ENCODE measurements at regions not wholly inside any gene's neighbourhood (a gene's known extent, or its start where the extent isn't known, plus 50 kb on each side); places are given as distances from the start of the nearest gene placed in this dataset.

GRCh38 chr14:98114946-98115345 lies 1157.1 kb downstream of the BCL11B start:
- no peak overlapping the region for H2AFZ ChIP-seq
- no peak for TF ChIP-seq EZH2 (IDR thresholded peaks at IDR 0.05; ENCODE audit: borderline replicate concordance)
- TF ChIP-seq, protein P1, sequence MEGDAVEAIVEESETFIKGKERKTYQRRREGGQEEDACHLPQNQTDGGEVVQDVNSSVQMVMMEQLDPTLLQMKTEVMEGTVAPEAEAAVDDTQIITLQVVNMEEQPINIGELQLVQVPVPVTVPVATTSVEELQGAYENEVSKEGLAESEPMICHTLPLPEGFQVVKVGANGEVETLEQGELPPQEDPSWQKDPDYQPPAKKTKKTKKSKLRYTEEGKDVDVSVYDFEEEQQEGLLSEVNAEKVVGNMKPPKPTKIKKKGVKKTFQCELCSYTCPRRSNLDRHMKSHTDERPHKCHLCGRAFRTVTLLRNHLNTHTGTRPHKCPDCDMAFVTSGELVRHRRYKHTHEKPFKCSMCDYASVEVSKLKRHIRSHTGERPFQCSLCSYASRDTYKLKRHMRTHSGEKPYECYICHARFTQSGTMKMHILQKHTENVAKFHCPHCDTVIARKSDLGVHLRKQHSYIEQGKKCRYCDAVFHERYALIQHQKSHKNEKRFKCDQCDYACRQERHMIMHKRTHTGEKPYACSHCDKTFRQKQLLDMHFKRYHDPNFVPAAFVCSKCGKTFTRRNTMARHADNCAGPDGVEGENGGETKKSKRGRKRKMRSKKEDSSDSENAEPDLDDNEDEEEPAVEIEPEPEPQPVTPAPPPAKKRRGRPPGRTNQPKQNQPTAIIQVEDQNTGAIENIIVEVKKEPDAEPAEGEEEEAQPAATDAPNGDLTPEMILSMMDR (IDR thresholded peaks at IDR 0.05; ENCODE audit: poor library complexity), result no peak
- TF ChIP-seq EZH2phosphoT487 (IDR thresholded peaks at IDR 0.05; ENCODE audit: low read depth, severe bottlenecking, unreplicated experiment), result no peak
- no peaks in the 10 kb centered on the region for H4K20me1 ChIP-seq (ENCODE audit: insufficient read depth, poor library complexity, severe bottlenecking)
- DNase-seq (ENCODE audit: low spot score), result no peak
- H3K4me1 ChIP-seq (ENCODE audit: insufficient read depth), result no peaks in the 10 kb centered on the region
- H3K4me3 ChIP-seq, result no peak overlapping the region
- no peaks in the 10 kb centered on the region for H3K27me3 ChIP-seq
- no peaks in the 10 kb centered on the region for H3K9me2 ChIP-seq (replicated peaks; ENCODE audit: insufficient read depth)
- no peak overlapping the region for H3K27ac ChIP-seq
- no peak overlapping the region for H3K4me2 ChIP-seq
- no peaks in the 10 kb centered on the region for H3K36me3 ChIP-seq (replicated peaks; ENCODE audit: insufficient read depth, low read depth)
- no peaks in the 10 kb centered on the region for H3K79me2 ChIP-seq
- WGBS (ENCODE audit: low lambda C conversion rate, missing lambda C conversion rate), result 97% methylated on average over 1 of the region's 1 CpG
- no peaks in the 10 kb centered on the region for H3K9me3 ChIP-seq (ENCODE audit: low read depth)

DNA sequence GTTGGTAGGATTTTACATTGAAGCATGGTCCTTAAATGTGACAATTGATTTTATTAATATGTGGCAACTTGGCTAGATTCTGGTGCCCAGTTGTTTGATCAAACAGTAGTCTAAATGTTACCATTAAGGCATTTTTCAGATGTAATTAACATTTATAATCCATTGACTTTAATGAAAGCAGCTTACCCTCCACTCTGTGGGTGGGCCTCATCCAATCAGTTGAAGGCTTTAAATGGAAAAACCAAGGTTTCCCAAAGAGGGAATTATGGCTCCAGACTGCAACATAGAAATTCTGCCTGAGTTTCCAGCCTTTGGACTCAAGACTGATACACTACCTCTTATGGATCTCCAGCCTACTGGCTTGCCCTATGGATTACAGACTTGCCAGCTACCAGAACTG lies 1153.2 kb downstream of the BCL11B start:
- no peaks in the 10 kb centered on the region for H4K20me1 ChIP-seq (ENCODE audit: insufficient read depth, poor library complexity, severe bottlenecking)

DNA sequence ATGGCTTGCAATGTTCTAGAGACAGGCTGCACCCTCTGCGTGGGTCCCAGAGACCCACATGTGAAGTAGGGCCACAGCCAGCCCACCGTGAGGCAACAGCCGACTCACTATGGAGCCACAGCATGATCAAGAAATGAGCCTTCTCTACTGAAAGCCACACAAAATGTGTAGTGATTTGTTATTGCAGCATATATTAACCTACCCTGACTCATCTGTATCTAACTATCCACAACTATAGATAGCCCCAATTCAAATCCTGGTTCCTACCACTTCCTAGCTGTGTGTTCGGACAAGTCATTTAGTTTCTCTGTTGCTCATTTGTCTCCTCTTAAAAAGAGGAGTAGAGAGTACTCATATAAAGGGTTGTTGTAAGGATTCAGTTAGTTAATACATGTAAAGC lies 1152.3 kb downstream of the BCL11B start:
- WGBS (ENCODE audit: low lambda C conversion rate, missing lambda C conversion rate), result 69% methylated on average over 4 of the region's 4 CpGs
- Histone ChIP-seq H3K79me2 (no peaks in the 10 kb centered on the region), H3K4me1 (ENCODE audit: insufficient read depth) (no peaks in the 10 kb centered on the region), H3K27me3 (no peaks in the 10 kb centered on the region), H3K4me3 (no peak overlapping the region), H3K36me3 (replicated peaks; ENCODE audit: insufficient read depth, low read depth) (no peaks in the 10 kb centered on the region), H2AFZ (no peak overlapping the region), H3K27ac (no peak overlapping the region), H3K9me2 (replicated peaks; ENCODE audit: insufficient read depth) (no peaks in the 10 kb centered on the region), H3K4me2 (no peak overlapping the region), H3K9me3 (ENCODE audit: low read depth) (no peaks in the 10 kb centered on the region), H4K20me1 (ENCODE audit: insufficient read depth, poor library complexity, severe bottlenecking) (no peaks in the 10 kb centered on the region)
- TF ChIP-seq, protein P1 (IDR thresholded peaks at IDR 0.05; ENCODE audit: poor library complexity), result no peak
- TF ChIP-seq EZH2phosphoT487 (IDR thresholded peaks at IDR 0.05; ENCODE audit: low read depth, severe bottlenecking, unreplicated experiment) (no peak), EZH2 (IDR thresholded peaks at IDR 0.05; ENCODE audit: borderline replicate concordance) (no peak)
- DNase-seq (ENCODE audit: low spot score), result no peak

More for the DNA sequence above, 1153.2 kb downstream of the BCL11B start:
- Histone ChIP-seq H3K27ac (no peak overlapping the region), H3K36me3 (replicated peaks; ENCODE audit: insufficient read depth, low read depth) (no peaks in the 10 kb centered on the region), H3K79me2 (no peaks in the 10 kb centered on the region), H2AFZ (no peak overlapping the region), H3K9me2 (replicated peaks; ENCODE audit: insufficient read depth) (no peaks in the 10 kb centered on the region), H3K4me3 (no peak overlapping the region), H3K27me3 (no peaks in the 10 kb centered on the region), H3K4me1 (ENCODE audit: insufficient read depth) (no peaks in the 10 kb centered on the region), H3K9me3 (ENCODE audit: low read depth) (no peaks in the 10 kb centered on the region), H3K4me2 (no peak overlapping the region)
- TF ChIP-seq, protein P1 (IDR thresholded peaks at IDR 0.05; ENCODE audit: poor library complexity), result no peak
- TF ChIP-seq EZH2phosphoT487 (IDR thresholded peaks at IDR 0.05; ENCODE audit: low read depth, severe bottlenecking, unreplicated experiment), result no peak
- no peak for TF ChIP-seq EZH2 (IDR thresholded peaks at IDR 0.05; ENCODE audit: borderline replicate concordance)
- DNase-seq (ENCODE audit: low spot score), result no peak
